ENCODE measurements at regions not wholly inside any gene's neighbourhood (a gene's known extent, or its start where the extent isn't known, plus 50 kb on each side); places are given as distances from the start of the nearest gene placed in this dataset.

DNA sequence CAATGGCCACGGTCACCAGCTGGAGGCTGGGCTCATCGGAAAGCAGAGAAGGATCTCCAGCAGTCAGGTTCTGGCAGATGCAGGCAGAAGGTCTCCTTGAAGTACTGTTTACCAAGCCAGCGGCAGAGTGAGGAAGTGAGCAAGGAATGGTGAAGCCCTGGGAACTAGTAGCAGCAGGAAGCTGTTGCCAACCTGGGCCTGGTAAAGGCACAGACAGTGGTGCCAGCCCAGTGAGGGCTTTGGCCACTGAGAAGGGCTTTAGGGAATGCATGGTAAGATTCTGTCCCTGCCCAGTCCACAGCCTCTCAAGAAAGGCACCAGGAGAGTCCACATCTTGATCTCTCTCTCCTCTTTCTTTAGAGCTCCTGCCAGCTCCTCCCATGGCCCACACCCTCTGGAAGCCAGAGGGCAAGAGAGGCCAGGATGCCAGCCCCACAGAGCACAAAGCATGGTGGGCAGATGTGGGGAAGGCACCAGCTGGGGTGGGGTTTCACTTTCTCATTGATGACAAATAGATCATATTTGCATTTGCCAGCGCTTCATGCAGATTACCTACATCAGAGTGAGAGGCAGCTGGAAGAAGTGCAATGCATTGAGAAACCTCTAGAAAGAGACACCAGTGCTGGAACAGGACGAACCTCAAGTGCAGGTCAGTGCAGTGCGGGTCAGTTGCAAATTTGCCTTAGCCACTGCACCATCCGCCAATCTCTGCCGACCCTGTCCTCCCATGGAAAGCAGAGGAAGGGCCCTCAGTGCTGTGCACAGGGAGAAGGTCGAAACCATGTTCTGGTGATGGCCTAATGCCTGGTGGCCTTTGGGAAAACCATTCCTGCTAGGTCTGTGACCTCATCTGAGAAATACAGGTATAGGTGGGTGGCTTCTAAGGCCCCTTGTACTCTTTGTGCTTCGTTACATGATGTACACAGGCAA, 667.8 kb upstream of the MKI67 start:
- TF ChIP-seq, protein P1, sequence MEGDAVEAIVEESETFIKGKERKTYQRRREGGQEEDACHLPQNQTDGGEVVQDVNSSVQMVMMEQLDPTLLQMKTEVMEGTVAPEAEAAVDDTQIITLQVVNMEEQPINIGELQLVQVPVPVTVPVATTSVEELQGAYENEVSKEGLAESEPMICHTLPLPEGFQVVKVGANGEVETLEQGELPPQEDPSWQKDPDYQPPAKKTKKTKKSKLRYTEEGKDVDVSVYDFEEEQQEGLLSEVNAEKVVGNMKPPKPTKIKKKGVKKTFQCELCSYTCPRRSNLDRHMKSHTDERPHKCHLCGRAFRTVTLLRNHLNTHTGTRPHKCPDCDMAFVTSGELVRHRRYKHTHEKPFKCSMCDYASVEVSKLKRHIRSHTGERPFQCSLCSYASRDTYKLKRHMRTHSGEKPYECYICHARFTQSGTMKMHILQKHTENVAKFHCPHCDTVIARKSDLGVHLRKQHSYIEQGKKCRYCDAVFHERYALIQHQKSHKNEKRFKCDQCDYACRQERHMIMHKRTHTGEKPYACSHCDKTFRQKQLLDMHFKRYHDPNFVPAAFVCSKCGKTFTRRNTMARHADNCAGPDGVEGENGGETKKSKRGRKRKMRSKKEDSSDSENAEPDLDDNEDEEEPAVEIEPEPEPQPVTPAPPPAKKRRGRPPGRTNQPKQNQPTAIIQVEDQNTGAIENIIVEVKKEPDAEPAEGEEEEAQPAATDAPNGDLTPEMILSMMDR (IDR thresholded peaks at IDR 0.05; ENCODE audit: low read depth, low read length, poor library complexity, severe bottlenecking): no peak
- TF ChIP-seq EZH2phosphoT487 (IDR thresholded peaks at IDR 0.05; ENCODE audit: borderline replicate concordance, low read length): no peak
- H3K27ac ChIP-seq (ENCODE audit: low read depth, low read length): no peak overlapping the region
- H3F3A ChIP-seq (ENCODE audit: control insufficient read depth, insufficient read depth): no peaks in the 10 kb centered on the region
- no peak overlapping the region for H3K4me2 ChIP-seq (ENCODE audit: low read length)
- H3K9me2 ChIP-seq (replicated peaks; ENCODE audit: control insufficient read depth, low read length): no peaks in the 10 kb centered on the region
- H4K20me1 ChIP-seq (ENCODE audit: control insufficient read depth, insufficient read depth, low read depth, low read length): no peaks in the 10 kb centered on the region
- H3K27me3 ChIP-seq (ENCODE audit: control insufficient read depth, low read length): no peaks in the 10 kb centered on the region
- H3K4me3 ChIP-seq (ENCODE audit: low read length): no peak overlapping the region
- no peaks in the 10 kb centered on the region for H3K4me1 ChIP-seq (ENCODE audit: control insufficient read depth, low read length)
- H3K36me3 ChIP-seq (ENCODE audit: control insufficient read depth, low read length): no peaks in the 10 kb centered on the region
- H3K9me3 ChIP-seq (ENCODE audit: control insufficient read depth, insufficient read depth, low read length): peaks cover 3% of the 10 kb centered on the region; the same call in 1 of the 2 replicates
- no peaks in the 10 kb centered on the region for H3K79me2 ChIP-seq (ENCODE audit: control insufficient read depth, low read length)

DNA sequence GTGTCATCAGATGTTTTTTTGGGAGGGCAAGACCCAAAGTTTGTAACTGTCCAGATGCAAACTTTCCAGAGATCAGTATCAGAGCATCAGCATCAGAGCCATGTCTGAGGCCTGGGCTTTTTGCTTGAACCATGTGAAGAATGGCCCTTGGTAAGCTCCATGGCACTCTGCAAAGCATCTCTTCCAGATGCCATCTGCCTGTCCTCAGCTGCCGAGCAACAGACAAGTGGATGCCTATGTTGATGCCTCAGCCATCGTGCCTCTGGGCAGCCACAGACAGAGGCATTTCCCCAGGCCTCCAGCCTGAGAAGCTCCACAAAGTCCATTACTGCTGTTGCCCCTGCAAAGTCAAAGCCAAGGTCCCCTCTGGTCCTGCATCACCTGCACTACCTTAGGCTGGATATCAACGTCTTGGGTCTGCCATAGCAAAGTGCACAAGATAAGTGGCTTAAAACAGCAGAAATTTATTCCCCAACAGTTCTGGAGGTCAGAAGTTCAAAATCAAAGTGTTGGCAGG, 670.2 kb upstream of the MKI67 start:
- H3K9me2 ChIP-seq (replicated peaks; ENCODE audit: control insufficient read depth, low read length): no peaks in the 10 kb centered on the region
- no peaks in the 10 kb centered on the region for H3K27me3 ChIP-seq (ENCODE audit: control insufficient read depth, low read length)
- H3K4me1 ChIP-seq (ENCODE audit: control insufficient read depth, low read length): no peaks in the 10 kb centered on the region
- no peak overlapping the region for H3K27ac ChIP-seq (ENCODE audit: low read depth, low read length)
- H3K79me2 ChIP-seq (ENCODE audit: control insufficient read depth, low read length): no peaks in the 10 kb centered on the region
- H3K4me3 ChIP-seq (ENCODE audit: low read length): no peak overlapping the region
- H3F3A ChIP-seq (ENCODE audit: control insufficient read depth, insufficient read depth): no peaks in the 10 kb centered on the region
- TF ChIP-seq, protein P1 (IDR thresholded peaks at IDR 0.05; ENCODE audit: low read depth, low read length, poor library complexity, severe bottlenecking): no peak
- no peak for TF ChIP-seq EZH2phosphoT487 (IDR thresholded peaks at IDR 0.05; ENCODE audit: borderline replicate concordance, low read length)
- peaks cover 3% of the 10 kb centered on the region; the same call in 1 of the 2 replicates for H3K9me3 ChIP-seq (ENCODE audit: control insufficient read depth, insufficient read depth, low read length)
- no peaks in the 10 kb centered on the region for H4K20me1 ChIP-seq (ENCODE audit: control insufficient read depth, insufficient read depth, low read depth, low read length)
- no peaks in the 10 kb centered on the region for H3K36me3 ChIP-seq (ENCODE audit: control insufficient read depth, low read length)
- no peak overlapping the region for H3K4me2 ChIP-seq (ENCODE audit: low read length)

DNA sequence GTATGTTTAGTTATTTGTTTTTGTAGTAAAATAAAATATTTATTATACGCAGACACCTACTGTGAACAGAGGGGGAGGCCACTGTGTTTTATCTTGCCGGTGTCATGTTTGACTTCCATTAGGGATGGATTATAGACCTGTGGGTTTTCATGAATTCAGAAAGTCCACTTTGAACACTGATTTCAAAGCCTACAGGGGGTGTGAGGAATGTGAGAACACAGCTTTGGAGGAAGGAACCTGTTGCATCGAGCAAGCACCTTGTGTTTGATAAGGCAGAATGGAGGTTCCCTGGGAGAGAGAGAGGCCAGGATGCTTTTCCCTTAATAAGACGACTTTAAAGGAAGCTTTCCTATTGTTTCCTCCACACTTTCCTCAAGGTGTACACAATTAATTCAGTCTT, 665.0 kb upstream of the MGMT start:
- no peaks in the 10 kb centered on the region for H3K9me2 ChIP-seq (replicated peaks; ENCODE audit: control insufficient read depth, low read length)

More for the DNA sequence above, 665.0 kb upstream of the MGMT start:
- H3K79me2 ChIP-seq (ENCODE audit: control insufficient read depth, low read length): no peaks in the 10 kb centered on the region
- H3K27ac ChIP-seq (ENCODE audit: low read depth, low read length): no peak overlapping the region
- H3K27me3 ChIP-seq (ENCODE audit: control insufficient read depth, low read length): no peaks in the 10 kb centered on the region
- H3K36me3 ChIP-seq (ENCODE audit: control insufficient read depth, low read length): no peaks in the 10 kb centered on the region
- H3K4me1 ChIP-seq (ENCODE audit: control insufficient read depth, low read length): no peaks in the 10 kb centered on the region
- H4K20me1 ChIP-seq (ENCODE audit: control insufficient read depth, insufficient read depth, low read depth, low read length): no peaks in the 10 kb centered on the region
- no peak overlapping the region for H3K4me2 ChIP-seq (ENCODE audit: low read length)
- H3F3A ChIP-seq (ENCODE audit: control insufficient read depth, insufficient read depth): no peaks in the 10 kb centered on the region
- TF ChIP-seq, protein P1 (IDR thresholded peaks at IDR 0.05; ENCODE audit: low read depth, low read length, poor library complexity, severe bottlenecking): no peak
- no peak overlapping the region for H3K4me3 ChIP-seq (ENCODE audit: low read length)
- H3K9me3 ChIP-seq (ENCODE audit: control insufficient read depth, insufficient read depth, low read length): peaks cover 3% of the 10 kb centered on the region; the same call in 1 of the 2 replicates

All from DOHH2 (cell line).